Kidney tubule cell (primary cell): ENCODE measurements at regions not wholly inside any gene's neighbourhood (a gene's known extent, or its start where the extent isn't known, plus 50 kb on each side); places are given as distances from the start of the nearest gene placed in this dataset.

ENCODE experiments used
- DNase-seq: peaks from one replicate; pipeline ENCODE4 v3.0.0-alpha.2; 2018; ENCODE audit warnings: low spot score

- no peak for DNase-seq
Measured at GRCh38 chr6:30272032-30272431, 54.7 kb upstream of the TRIM39 start.

- DNase-seq = no peak
Measured at GRCh38 chr6:30267423-30267822, 54.2 kb upstream of the TRIM26 start.

- DNase-seq = no peak
Measured at GRCh38 chr6:30265594-30265993, 52.4 kb upstream of the TRIM26 start.

GRCh38 chr6:30265181-30265580, 52.0 kb upstream of the TRIM26 start:
- DNase-seq = no peak

- peak; percentile 10 for DNase-seq
Measured at GRCh38 chr6:30264743-30265142, 51.5 kb upstream of the TRIM26 start.

- DNase-seq = peak; percentile 61
Measured at GRCh38 chr6:30263734-30264133, 50.5 kb upstream of the TRIM26 start.
